ENCODE measurements at regions not wholly inside any gene's neighbourhood (a gene's known extent, or its start where the extent isn't known, plus 50 kb on each side); places are given as distances from the start of the nearest gene placed in this dataset.

- TF ChIP-seq POLR2AphosphoS5 (IDR thresholded peaks at IDR 0.05; ENCODE audit: low read depth, low read length) (no peak), TAF1 (IDR thresholded peaks at IDR 0.05; ENCODE audit: borderline replicate concordance, low read depth, low read length) (no peak), POLR2A (IDR thresholded peaks at IDR 0.05; ENCODE audit: low read depth, low read length) (no peak)
These were observed 632.0 kb downstream of the HTR1B start for GRCh38 chr6:76831299-76831698.
